MCF 10A (cell line): ENCODE measurements at regions not wholly inside any gene's neighbourhood (a gene's known extent, or its start where the extent isn't known, plus 50 kb on each side); places are given as distances from the start of the nearest gene placed in this dataset.

Source experiments
- BruUV-seq: library from RNA; stranded (reverse); fragments of 400-500 nt; replicated peaks from 2 replicates; lab custom pipeline; 2021; lab: Mats Ljungman, UMichigan
- CTCF ChIA-PET: fragments of 300-600 bp; sonication (Branson Sonifier 250); formaldehyde crosslinking; extraction: SDS; loops from one replicate; lab custom pipeline; 2021; ENCODE audit warnings: antibody characterized with exemption, inconsistent platforms; lab: Yijun Ruan, JAX
- POLR2A ChIA-PET: fragments of 300-600, 350-650 bp; sonication (Branson Sonifier 250); formaldehyde crosslinking; extraction: SDS; loops from one replicate; lab custom pipeline; 2020; ENCODE audit warnings: antibody characterized with exemption, inconsistent platforms; lab: Yijun Ruan, JAX
- DNase-seq: peaks from one replicate; pipeline ENCODE4 v3.0.0-alpha.2; 2018; ENCODE audit not compliant: unreplicated experiment
- H3K27ac Mint-ChIP-seq: one replicate; pipeline ENCODE4 v1.8.0; 2022; ENCODE audit warnings: mild to moderate bottlenecking, low read depth, mixed read lengths; ENCODE audit not compliant: unreplicated experiment
- H3K27me3 Mint-ChIP-seq: one replicate; pipeline ENCODE4 v1.8.0; 2022; ENCODE audit warnings: mixed read lengths; ENCODE audit not compliant: insufficient read depth, unreplicated experiment
- H3K36me3 Mint-ChIP-seq: one replicate; pipeline ENCODE4 v1.8.0; 2022; ENCODE audit warnings: mild to moderate bottlenecking, moderate library complexity, mixed read lengths; ENCODE audit not compliant: insufficient read depth, unreplicated experiment
- H3K4me1 Mint-ChIP-seq: one replicate; pipeline ENCODE4 v1.8.0; 2022; ENCODE audit warnings: mixed read lengths; ENCODE audit not compliant: insufficient read depth, unreplicated experiment
- H3K4me3 Mint-ChIP-seq: one replicate; pipeline ENCODE4 v1.8.0; 2022; ENCODE audit warnings: mild to moderate bottlenecking, moderate library complexity, mixed read lengths; ENCODE audit not compliant: unreplicated experiment
- H3K9me3 Mint-ChIP-seq: one replicate; pipeline ENCODE4 v1.8.0; 2022; ENCODE audit warnings: mixed read lengths; ENCODE audit not compliant: unreplicated experiment
- intact Hi-C: fragments of 100-400 bp; cut with micrococcal nuclease; formaldehyde crosslinking; loops from 2 replicates; pipeline ENCODE4 v1.14.1; 2022
- TF ChIP-seq, protein P1 (sequence below): fragments of 200-600 bp; IDR thresholded peaks from one replicate; pipeline ENCODE4 v1.8.0; 2022; ENCODE audit warnings: antibody characterized with exemption, mild to moderate bottlenecking; ENCODE audit not compliant: unreplicated experiment

DNA sequence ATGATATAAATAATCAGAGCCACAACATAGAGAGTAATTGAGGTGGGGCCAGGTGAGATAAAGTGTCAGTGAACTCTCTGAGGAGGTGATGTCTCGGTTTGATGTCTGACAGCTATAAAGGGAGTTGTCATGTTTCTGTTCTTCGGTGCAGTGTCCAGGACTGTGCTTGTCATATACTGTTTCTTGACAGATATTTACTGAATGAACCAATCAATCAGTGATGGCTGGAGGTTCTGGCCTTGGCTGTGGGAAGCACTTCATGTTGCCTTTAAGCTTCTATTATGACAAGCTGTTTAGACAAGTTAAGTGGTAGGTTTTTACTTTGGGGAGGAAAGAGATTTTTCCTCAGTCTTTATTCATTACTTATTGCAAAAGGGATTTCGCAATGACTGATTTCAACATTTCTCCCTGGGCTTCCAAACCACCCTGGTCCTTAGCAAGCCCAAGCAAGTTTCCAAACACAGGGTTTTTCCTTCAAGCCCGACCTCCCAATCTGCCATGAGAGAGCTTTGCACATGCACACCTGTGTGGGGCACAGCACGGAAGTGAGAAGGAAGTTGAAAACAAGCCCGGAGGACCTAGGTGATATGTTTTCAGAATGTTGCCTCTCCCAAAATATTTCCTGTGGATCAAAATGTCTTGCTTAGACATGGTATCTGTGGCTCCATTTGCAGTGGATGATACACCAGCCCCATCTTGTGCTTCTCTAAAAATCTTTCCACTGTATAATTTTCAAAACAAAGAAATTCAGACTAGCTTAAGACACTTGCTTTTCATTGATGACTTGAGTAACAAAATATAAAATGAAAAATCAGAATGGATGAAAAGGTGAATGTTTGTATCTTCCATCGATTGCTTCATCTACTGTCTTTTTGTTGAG is 567.3 kb upstream of the BTBD3 start:
- Mint-ChIP-seq H3K4me3 (peak overlapping the region; percentile 39), H3K36me3 (no peaks in the 10 kb centered on the region), H3K27ac (peak overlapping the region; percentile 24), H3K27me3 (no peaks in the 10 kb centered on the region), H3K4me1 (peaks cover 24% of the 10 kb centered on the region), H3K9me3 (no peaks in the 10 kb centered on the region)
- TF ChIP-seq, protein P1, sequence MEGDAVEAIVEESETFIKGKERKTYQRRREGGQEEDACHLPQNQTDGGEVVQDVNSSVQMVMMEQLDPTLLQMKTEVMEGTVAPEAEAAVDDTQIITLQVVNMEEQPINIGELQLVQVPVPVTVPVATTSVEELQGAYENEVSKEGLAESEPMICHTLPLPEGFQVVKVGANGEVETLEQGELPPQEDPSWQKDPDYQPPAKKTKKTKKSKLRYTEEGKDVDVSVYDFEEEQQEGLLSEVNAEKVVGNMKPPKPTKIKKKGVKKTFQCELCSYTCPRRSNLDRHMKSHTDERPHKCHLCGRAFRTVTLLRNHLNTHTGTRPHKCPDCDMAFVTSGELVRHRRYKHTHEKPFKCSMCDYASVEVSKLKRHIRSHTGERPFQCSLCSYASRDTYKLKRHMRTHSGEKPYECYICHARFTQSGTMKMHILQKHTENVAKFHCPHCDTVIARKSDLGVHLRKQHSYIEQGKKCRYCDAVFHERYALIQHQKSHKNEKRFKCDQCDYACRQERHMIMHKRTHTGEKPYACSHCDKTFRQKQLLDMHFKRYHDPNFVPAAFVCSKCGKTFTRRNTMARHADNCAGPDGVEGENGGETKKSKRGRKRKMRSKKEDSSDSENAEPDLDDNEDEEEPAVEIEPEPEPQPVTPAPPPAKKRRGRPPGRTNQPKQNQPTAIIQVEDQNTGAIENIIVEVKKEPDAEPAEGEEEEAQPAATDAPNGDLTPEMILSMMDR: peak; percentile 15
- DNase-seq: peak; percentile 95
- intact Hi-C loops: loop anchor here (5.0 to 10.0 kb wide), 2 partner anchors 678 to 796 kb away; partner anchors contain the start of gene JAG1
- CTCF ChIA-PET: interaction anchor here (0.6 to 3.3 kb wide), 26 partner anchors 10 to 1430 kb away, joined by 3 to 22 read pairs (median 4); no protein-coding TSS in a partner anchor
- POLR2A ChIA-PET: interaction anchor here (0.6 to 2.9 kb wide), 30 partner anchors 10 to 916 kb away, joined by 3 to 12 read pairs (median 5); partner anchors contain the start of gene JAG1
- BruUV-seq: no TSS peak

DNA sequence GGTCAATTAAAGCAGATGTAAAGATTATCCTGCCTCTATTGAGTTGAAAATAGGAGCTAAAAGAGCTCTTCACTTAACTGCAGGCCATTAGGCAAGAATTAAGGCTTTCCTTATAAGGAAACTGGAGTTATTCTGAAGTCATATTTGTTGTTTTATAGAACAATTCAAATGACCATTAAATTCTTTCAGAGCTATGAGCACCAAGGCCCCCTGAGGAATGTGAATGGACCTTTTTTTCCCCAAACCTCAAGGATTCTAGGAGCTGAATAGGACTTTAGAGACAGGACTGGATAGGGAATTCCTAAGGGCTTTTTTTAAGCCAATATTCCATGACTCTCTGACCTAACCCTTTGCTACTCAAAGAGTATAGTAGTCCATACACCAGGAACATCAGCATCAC is 565.7 kb upstream of the BTBD3 start:
- no peak overlapping the region for H3K4me3 Mint-ChIP-seq
- H3K36me3 Mint-ChIP-seq: no peaks in the 10 kb centered on the region
- BruUV-seq: no TSS peak
- intact Hi-C loops: loop anchor here (5.0 to 10.0 kb wide), 2 partner anchors 680 to 797 kb away; partner anchors contain the start of gene JAG1
- ChIA-PET POLR2A (interaction anchor here (1.0 to 2.9 kb wide), 3 partner anchors 8 to 795 kb away, joined by 3 to 12 read pairs (median 3); no protein-coding TSS in a partner anchor), CTCF (interaction anchor here (0.7 to 3.3 kb wide), 12 partner anchors 12 to 927 kb away, joined by 3 to 22 read pairs (median 4); no protein-coding TSS in a partner anchor)
- no peaks in the 10 kb centered on the region for H3K27me3 Mint-ChIP-seq
- TF ChIP-seq, protein P1: no peak
- peaks cover 24% of the 10 kb centered on the region for H3K4me1 Mint-ChIP-seq
- H3K27ac Mint-ChIP-seq: no peak overlapping the region
- no peaks in the 10 kb centered on the region for H3K9me3 Mint-ChIP-seq
- no peak for DNase-seq

DNA sequence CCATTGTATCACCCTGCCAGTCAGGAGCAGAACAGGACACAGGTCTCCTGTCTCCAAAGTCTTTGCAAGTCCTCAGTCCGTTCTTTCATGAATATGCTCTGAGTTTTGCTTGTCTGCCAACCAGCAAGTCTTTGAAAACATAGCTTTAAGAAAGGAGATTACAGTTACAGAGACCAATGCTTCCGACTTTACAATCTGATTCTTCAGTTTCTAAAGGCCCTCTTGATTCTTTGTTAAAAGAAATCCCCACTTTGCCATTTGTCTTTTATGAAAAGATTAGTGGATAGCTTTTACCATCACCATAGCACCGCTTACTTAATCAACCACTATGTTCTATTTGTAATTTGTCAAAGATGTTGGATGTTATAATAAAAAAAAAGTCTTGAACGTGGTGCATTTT is 562.8 kb upstream of the BTBD3 start:
- DNase-seq: no peak
- POLR2A ChIA-PET: interaction anchor here (1.0 to 1.1 kb wide), 2 partner anchors 11 to 20 kb away, joined by 3 read pairs; no protein-coding TSS in a partner anchor
- TF ChIP-seq, protein P1: no peak
- intact Hi-C loops: loop anchor here (5.0 to 10.0 kb wide), 2 partner anchors 683 to 800 kb away; partner anchors contain the start of gene JAG1
- no TSS peak for BruUV-seq
- H3K27me3 Mint-ChIP-seq: no peaks in the 10 kb centered on the region
- H3K4me1 Mint-ChIP-seq: peaks cover 17% of the 10 kb centered on the region
- no peak overlapping the region for H3K27ac Mint-ChIP-seq
- H3K9me3 Mint-ChIP-seq: no peaks in the 10 kb centered on the region
- H3K4me3 Mint-ChIP-seq: no peak overlapping the region
- no peaks in the 10 kb centered on the region for H3K36me3 Mint-ChIP-seq
- CTCF ChIA-PET: interaction anchor here (1.0 kb wide), 1 partner anchor 12 kb away, joined by 3 read pairs; no protein-coding TSS in a partner anchor

DNA sequence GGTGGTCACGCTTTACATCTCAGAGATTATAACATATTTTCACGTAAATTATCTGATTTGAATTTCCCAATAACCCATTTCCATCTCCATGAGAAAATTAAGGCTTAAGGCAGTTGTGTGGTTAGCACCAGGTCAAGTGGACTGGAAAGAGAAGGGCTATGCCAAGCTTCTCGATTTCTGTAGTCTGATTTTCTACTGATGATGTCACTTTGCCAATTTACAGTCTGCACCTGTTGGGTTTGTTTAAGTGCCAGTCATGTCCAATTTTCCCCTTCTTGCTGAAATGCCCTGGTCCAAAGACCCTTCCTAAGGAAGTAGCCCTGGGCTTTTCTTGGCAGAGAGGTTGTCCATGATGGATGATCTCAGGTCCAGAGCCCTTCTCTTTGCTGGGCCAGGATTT is 562.3 kb upstream of the BTBD3 start:
- no TSS peak for BruUV-seq
- intact Hi-C loops: loop anchor here (10.0 kb wide), 1 partner anchor 801 kb away; no protein-coding TSS in a partner anchor
- TF ChIP-seq, protein P1: no peak
- Mint-ChIP-seq H3K4me1 (peaks cover 12% of the 10 kb centered on the region), H3K4me3 (no peak overlapping the region), H3K36me3 (no peaks in the 10 kb centered on the region), H3K27me3 (no peaks in the 10 kb centered on the region), H3K27ac (no peak overlapping the region), H3K9me3 (no peaks in the 10 kb centered on the region)
- DNase-seq: no peak
- ChIA-PET POLR2A (interaction anchor here (1.0 to 1.1 kb wide), 2 partner anchors 11 to 20 kb away, joined by 3 read pairs; no protein-coding TSS in a partner anchor), CTCF (no interaction called here)
